H9 (cell line): ENCODE measurements at regions not wholly inside any gene's neighbourhood (a gene's known extent, or its start where the extent isn't known, plus 50 kb on each side); places are given as distances from the start of the nearest gene placed in this dataset.
A peak's percentile ranks its signal among the peaks of the same experiment; 100 is the strongest.

Source experiments
- DNase-seq: peaks from one replicate; pipeline ENCODE4 v3.0.0-alpha.2; 2017
- H2AFZ ChIP-seq: one replicate; pipeline ENCODE4 v1.6.1; 2013; ENCODE audit warnings: mild to moderate bottlenecking, low read length, control low read depth, moderate library complexity
- H2AK5ac ChIP-seq: 2 replicates; pipeline ENCODE4 v1.6.1; 2013; ENCODE audit warnings: low read length, control low read depth, mixed read lengths; ENCODE audit not compliant: insufficient read length
- H2BK120ac ChIP-seq: one replicate; pipeline ENCODE4 v1.6.1; 2013; ENCODE audit warnings: low read depth, mild to moderate bottlenecking, low read length, control low read depth, inconsistent platforms; ENCODE audit not compliant: poor library complexity, severe bottlenecking
- H2BK12ac ChIP-seq: 2 replicates; pipeline ENCODE4 v1.6.1; 2013; ENCODE audit warnings: low read length, control low read depth, mixed read lengths, low read depth; ENCODE audit not compliant: insufficient read length
- H2BK15ac ChIP-seq: 2 replicates; pipeline ENCODE4 v1.6.1; 2013; ENCODE audit warnings: low read depth, low read length, control low read depth
- H2BK20ac ChIP-seq: one replicate; pipeline ENCODE4 v1.6.1; 2013; ENCODE audit warnings: low read depth, mild to moderate bottlenecking, low read length, control low read depth, inconsistent platforms; ENCODE audit not compliant: poor library complexity, severe bottlenecking
- H2BK5ac ChIP-seq: 2 replicates; pipeline ENCODE4 v1.6.1; 2013; ENCODE audit warnings: low read length, control low read depth, mixed read lengths; ENCODE audit not compliant: insufficient read length
- H3K14ac ChIP-seq: 2 replicates; pipeline ENCODE4 v1.6.1; 2013; ENCODE audit warnings: low read length, control low read depth; ENCODE audit not compliant: insufficient read depth
- H3K18ac ChIP-seq: 2 replicates; pipeline ENCODE4 v1.6.1; 2013; ENCODE audit warnings: low read depth, mild to moderate bottlenecking, mixed read lengths, low read length, control low read depth; ENCODE audit not compliant: insufficient read length
- H3K23ac ChIP-seq: 2 replicates; pipeline ENCODE4 v1.6.1; 2013; ENCODE audit warnings: low read length, control low read depth, mixed read lengths, low read depth; ENCODE audit not compliant: insufficient read length
- H3K23me2 ChIP-seq: 2 replicates; pipeline ENCODE4 v1.6.1; 2013; ENCODE audit warnings: low read depth, mild to moderate bottlenecking, mixed read lengths, low read length, control low read depth; ENCODE audit not compliant: insufficient read length, poor library complexity, severe bottlenecking
- H3K27ac ChIP-seq: 2 replicates; pipeline ENCODE4 v1.5.1; 2013; ENCODE audit warnings: low read length, control low read depth, mixed read lengths, low read depth; ENCODE audit not compliant: insufficient read length
- H3K27me3 ChIP-seq: 2 replicates; pipeline ENCODE4 v1.6.1; 2013; ENCODE audit warnings: low read length, control low read depth, inconsistent platforms; ENCODE audit not compliant: insufficient read depth
- H3K4ac ChIP-seq: 2 replicates; pipeline ENCODE4 v1.6.1; 2013; ENCODE audit warnings: low read depth, mild to moderate bottlenecking, control low read depth, inconsistent platforms, low read length, moderate library complexity
- H3K4me1 ChIP-seq: 2 replicates; pipeline ENCODE4 v1.6.1; 2013; ENCODE audit warnings: low read length, control low read depth, inconsistent platforms; ENCODE audit not compliant: insufficient read depth
- H3K4me2 ChIP-seq: 2 replicates; pipeline ENCODE4 v1.6.1; 2013; ENCODE audit warnings: low read length, control low read depth, mixed read lengths; ENCODE audit not compliant: insufficient read length, insufficient read depth
- H3K56ac ChIP-seq: 2 replicates; pipeline ENCODE4 v1.6.1; 2013; ENCODE audit warnings: low read depth, mild to moderate bottlenecking, mixed read lengths, low read length, control low read depth; ENCODE audit not compliant: insufficient read length
- H3K79me1 ChIP-seq: 2 replicates; pipeline ENCODE4 v1.6.1; 2013; ENCODE audit warnings: low read depth, mild to moderate bottlenecking, moderate library complexity, low read length, control low read depth, inconsistent platforms; ENCODE audit not compliant: insufficient read depth, poor library complexity, severe bottlenecking
- H3K79me2 ChIP-seq: 2 replicates; pipeline ENCODE4 v1.6.1; 2013; ENCODE audit warnings: low read length, control low read depth, inconsistent platforms; ENCODE audit not compliant: insufficient read depth
- H3K9ac ChIP-seq: 2 replicates; pipeline ENCODE4 v1.6.1; 2013; ENCODE audit warnings: low read length, control low read depth, mixed read lengths; ENCODE audit not compliant: insufficient read length; ENCODE audit errors: extremely low read depth
- H3K9me3 ChIP-seq: one replicate; pipeline ENCODE4 v1.6.1; 2013; ENCODE audit warnings: low read depth, low read length, inconsistent platforms; ENCODE audit not compliant: control insufficient read depth
- H3T11ph ChIP-seq: one replicate; pipeline ENCODE4 v1.6.1; 2013; ENCODE audit warnings: mild to moderate bottlenecking, low read length, control low read depth, inconsistent platforms
- H4K20me1 ChIP-seq: one replicate; pipeline ENCODE4 v1.6.1; 2013; ENCODE audit not compliant: control insufficient read depth, insufficient read length, insufficient read depth
- H4K5ac ChIP-seq: 2 replicates; pipeline ENCODE4 v1.6.1; 2013; ENCODE audit warnings: low read depth, mild to moderate bottlenecking, mixed read lengths, low read length, control low read depth; ENCODE audit not compliant: insufficient read length
- H4K8ac ChIP-seq: replicated peaks from 2 replicates; pipeline ENCODE4 v1.6.1; 2013; ENCODE audit warnings: low read length, control low read depth, mixed read lengths, low read depth; ENCODE audit not compliant: insufficient read length
- H4K91ac ChIP-seq: 2 replicates; pipeline ENCODE4 v1.6.1; 2013; ENCODE audit warnings: low read depth, mild to moderate bottlenecking, moderate library complexity, mixed read lengths, low read length, control low read depth; ENCODE audit not compliant: insufficient read length
- H3K27ac Mint-ChIP-seq, 3 experiments: 2 replicates in 2 of 3; 3 replicates in 1 of 3; pipeline ENCODE4 v1.8.0; 2020 to 2021; ENCODE audit warnings: mixed read lengths in 3 of 3, mild to moderate bottlenecking in 1 of 3, moderate library complexity in 1 of 3
- H3K27me3 Mint-ChIP-seq: 2 replicates; pipeline ENCODE4 v1.8.0; 2021; ENCODE audit warnings: low read depth, mild to moderate bottlenecking, moderate library complexity, mixed read lengths
- H3K36me3 Mint-ChIP-seq, 3 experiments: 2 replicates in 2 of 3; 3 replicates in 1 of 3; pipeline ENCODE4 v1.8.0; 2020 to 2021; ENCODE audit warnings: low read depth in 3 of 3, mixed read lengths in 3 of 3; ENCODE audit not compliant: insufficient read depth in 1 of 3
- H3K4me1 Mint-ChIP-seq, 2 experiments: 2 replicates each; pipeline ENCODE4 v1.8.0; 2020; ENCODE audit warnings: mixed read lengths in 2 of 2
- H3K4me3 Mint-ChIP-seq, 2 experiments: 2 replicates in 1 of 2; 3 replicates in 1 of 2; pipeline ENCODE4 v1.8.0; 2020 to 2021; ENCODE audit warnings: mild to moderate bottlenecking in 2 of 2, mixed read lengths in 2 of 2, moderate library complexity in 1 of 2
- H3K9me3 Mint-ChIP-seq, 2 experiments: 2 replicates in 1 of 2; 3 replicates in 1 of 2; pipeline ENCODE4 v1.8.0; 2020; ENCODE audit warnings: mild to moderate bottlenecking in 2 of 2, mixed read lengths in 2 of 2, moderate library complexity in 1 of 2
- WGBS: extraction: QIAGEN DNeasy Blood & Tissue Kit; methylation state at CpG from one replicate; pipeline ENCODE4 v1.1.7; 2013; ENCODE audit warnings: missing lambda C conversion rate, low lambda C conversion rate, mixed read lengths; ENCODE audit not compliant: insufficient read length; ENCODE audit errors: extremely low coverage; 5-methylcytosine and 5-hydroxymethylcytosine counted together
- TF ChIP-seq, protein P1 (sequence below): fragments of 200-600 bp; sonication (generic); conservative IDR thresholded peaks from 3 replicates; pipeline ENCODE4 v1.8.0; 2021; ENCODE audit warnings: antibody characterized with exemption, mild to moderate bottlenecking

DNA sequence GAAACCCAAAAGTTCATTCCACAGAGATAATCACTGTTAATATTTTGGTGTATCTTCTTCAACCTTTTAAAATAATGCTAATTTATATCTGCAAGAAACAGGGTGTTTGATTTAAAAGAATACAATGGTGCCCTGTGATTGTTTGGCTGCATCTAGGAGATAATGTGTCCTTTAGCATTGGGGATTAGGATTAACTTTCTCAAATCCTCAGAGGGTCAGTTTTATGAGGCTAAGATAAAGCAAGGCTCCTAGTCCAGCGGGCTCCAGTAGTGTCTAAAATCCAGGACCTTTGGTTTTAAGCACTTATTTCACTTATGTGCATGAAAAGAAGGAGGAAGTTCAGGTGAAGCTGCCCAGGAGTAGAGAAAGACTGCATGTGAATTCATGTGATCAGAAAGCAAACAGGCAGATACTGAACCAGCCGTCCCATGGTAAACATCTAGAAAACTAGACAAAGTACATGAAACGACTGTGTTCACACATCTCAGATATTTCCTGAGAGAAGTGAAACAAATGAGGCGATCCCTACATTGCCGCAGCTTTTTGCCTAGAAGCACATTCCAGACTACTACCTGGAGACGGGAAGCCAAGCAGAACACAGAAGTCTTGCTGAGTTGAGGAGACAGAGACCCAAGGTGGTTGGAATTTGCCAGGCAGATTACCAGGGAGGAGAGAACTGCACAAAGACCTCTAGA is 129.1 kb upstream of the MAX start:
- Histone ChIP-seq H3K9ac (no peak overlapping the region), H3K79me2 (no peaks in the 10 kb centered on the region), H3K4ac (no peak overlapping the region), H3K56ac (no peak overlapping the region), H3K4me1 (no peaks in the 10 kb centered on the region; the same call in 1 of the 2 replicates), H3K18ac (no peak overlapping the region), H4K20me1 (no peaks in the 10 kb centered on the region), H2BK120ac (no peak overlapping the region), H2AFZ (no peak overlapping the region), H4K91ac (no peak overlapping the region), H3K27me3 (no peaks in the 10 kb centered on the region), H3K27ac (peak overlapping the region; percentile 17), H2BK5ac (no peak overlapping the region), H2BK20ac (no peak overlapping the region), H3K9me3 (no peaks in the 10 kb centered on the region), H3K14ac (no peak overlapping the region), H3K4me2 (no peak overlapping the region), H3K23me2 (no peaks in the 10 kb centered on the region), H3K23ac (no peak overlapping the region), H3T11ph (no peak overlapping the region), H4K8ac (no peak overlapping the region), H3K79me1 (no peaks in the 10 kb centered on the region), H2BK15ac (no peak overlapping the region), H2BK12ac (no peak overlapping the region), H4K5ac (no peak overlapping the region), H2AK5ac (no peak overlapping the region)
- DNase-seq: no peak
- no CpG with 5 or more reads among the region's 6 CpGs for WGBS
- Mint-ChIP-seq H3K27ac (peak overlapping the region; percentile 7 to 27 (median 21); a peak in 1 of 7 replicates), H3K9me3 (peaks cover 0 to 4% of the 10 kb centered on the region in 2 experiments; a peak in 2 of 5 replicates), H3K27me3 (no peaks in the 10 kb centered on the region; the same call in 1 of the 2 replicates), H3K4me3 (no peak overlapping the region), H3K4me1 (peaks cover 39 to 43% of the 10 kb centered on the region in 2 experiments), H3K36me3 (peaks cover 0 to 4% (median 0%) of the 10 kb centered on the region in 3 experiments; a peak in 2 of 7 replicates)
- TF ChIP-seq, protein P1, sequence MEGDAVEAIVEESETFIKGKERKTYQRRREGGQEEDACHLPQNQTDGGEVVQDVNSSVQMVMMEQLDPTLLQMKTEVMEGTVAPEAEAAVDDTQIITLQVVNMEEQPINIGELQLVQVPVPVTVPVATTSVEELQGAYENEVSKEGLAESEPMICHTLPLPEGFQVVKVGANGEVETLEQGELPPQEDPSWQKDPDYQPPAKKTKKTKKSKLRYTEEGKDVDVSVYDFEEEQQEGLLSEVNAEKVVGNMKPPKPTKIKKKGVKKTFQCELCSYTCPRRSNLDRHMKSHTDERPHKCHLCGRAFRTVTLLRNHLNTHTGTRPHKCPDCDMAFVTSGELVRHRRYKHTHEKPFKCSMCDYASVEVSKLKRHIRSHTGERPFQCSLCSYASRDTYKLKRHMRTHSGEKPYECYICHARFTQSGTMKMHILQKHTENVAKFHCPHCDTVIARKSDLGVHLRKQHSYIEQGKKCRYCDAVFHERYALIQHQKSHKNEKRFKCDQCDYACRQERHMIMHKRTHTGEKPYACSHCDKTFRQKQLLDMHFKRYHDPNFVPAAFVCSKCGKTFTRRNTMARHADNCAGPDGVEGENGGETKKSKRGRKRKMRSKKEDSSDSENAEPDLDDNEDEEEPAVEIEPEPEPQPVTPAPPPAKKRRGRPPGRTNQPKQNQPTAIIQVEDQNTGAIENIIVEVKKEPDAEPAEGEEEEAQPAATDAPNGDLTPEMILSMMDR: no peak
